Activated gamma-delta T cell (primary cell): ENCODE measurements at regions not wholly inside any gene's neighbourhood (a gene's known extent, or its start where the extent isn't known, plus 50 kb on each side); places are given as distances from the start of the nearest gene placed in this dataset.
"Not testable (repeated sequence)": the region's sequence is repeated elsewhere in the genome, so short reads cannot be mapped to it uniquely, and the experiment has no call there.

ENCODE experiments used
- DNase-seq: peaks from one replicate; lab custom pipeline; 2025; lab: John Stamatoyannopoulos, UW

DNA sequence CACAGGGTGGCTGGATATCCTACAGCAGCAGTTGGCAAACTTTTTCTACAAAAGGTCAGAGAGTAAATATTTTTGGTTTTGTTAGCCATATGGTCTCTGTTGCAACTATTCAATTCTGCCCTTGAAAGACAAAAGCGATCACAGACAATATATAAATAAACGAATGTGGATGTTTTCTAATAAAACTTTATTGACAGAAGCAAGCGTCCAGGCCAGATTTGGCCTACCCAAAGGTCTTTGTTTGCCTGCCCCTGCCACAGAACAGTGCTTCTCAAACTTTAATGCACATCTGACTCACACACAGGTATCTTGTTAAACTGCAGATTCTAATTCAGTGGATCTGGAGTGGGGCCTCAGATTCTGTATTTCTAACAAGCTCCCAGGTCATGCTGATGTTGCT is 621.4 kb upstream of the DIPK2B start:
- DNase-seq: no peak

GRCh38 chrX:45818913-45819312 is 618.2 kb upstream of the DIPK2B start:
- DNase-seq: no peak

DNA sequence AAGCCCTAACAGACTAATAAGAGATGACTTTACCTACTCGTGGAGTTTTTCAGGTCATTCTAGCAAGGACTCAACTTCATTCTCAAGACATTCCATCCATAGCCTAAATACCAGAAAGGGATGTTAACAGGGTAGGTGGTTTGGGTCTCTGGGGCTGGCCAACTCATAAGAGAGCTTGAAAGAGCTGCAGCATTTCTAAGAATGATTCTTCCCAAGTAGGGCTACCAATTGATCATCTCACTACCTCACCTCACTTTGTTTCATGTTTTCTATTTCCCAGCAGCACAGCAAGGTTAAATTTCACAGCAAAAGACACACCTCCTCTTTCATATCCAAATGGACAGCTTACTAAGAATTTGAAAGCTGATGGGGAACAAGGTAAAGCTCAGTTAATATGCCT is 614.8 kb upstream of the DIPK2B start:
- no peak for DNase-seq

GRCh38 chrX:45811326-45811725 is 610.6 kb upstream of the DIPK2B start:
- no peak for DNase-seq

DNA sequence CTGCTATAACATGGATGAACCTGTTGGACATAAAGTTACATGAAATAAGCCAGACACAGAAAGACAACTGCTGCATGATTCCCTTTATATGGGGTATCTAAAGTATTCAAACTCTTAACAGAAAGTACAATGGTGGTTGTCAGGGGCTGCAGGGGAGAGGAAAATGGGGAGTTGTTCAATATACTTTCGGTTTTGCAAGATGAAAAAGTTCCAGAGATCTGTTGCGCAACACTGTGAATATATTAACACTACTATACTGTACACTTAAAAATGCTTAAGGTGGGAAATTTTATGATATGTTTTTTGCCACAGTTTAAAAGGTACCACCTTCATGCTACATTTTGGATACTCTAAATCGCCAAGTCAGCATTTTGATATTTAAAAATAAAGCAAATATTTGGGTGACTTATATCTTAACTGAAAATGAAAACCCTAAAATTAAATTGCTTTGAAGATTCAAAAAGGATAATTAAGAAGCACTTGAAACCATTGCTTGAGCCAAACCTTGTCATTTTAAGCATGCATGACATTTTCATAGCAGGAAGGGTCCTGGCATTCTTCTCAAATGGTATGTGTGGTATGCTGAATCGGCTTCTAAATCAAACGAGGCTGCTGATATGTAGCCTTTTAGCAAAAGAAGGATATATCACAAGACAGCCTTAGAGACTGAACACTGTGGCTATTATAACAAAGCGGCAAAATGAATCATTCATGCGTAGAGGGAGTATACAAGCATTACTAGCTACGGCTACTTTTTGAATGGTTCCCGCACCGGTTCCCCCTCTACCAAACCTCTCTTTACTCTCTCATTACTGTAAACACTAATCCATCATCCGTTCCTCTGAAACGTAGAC is 607.1 kb upstream of the DIPK2B start:
- no peak for DNase-seq

DNA sequence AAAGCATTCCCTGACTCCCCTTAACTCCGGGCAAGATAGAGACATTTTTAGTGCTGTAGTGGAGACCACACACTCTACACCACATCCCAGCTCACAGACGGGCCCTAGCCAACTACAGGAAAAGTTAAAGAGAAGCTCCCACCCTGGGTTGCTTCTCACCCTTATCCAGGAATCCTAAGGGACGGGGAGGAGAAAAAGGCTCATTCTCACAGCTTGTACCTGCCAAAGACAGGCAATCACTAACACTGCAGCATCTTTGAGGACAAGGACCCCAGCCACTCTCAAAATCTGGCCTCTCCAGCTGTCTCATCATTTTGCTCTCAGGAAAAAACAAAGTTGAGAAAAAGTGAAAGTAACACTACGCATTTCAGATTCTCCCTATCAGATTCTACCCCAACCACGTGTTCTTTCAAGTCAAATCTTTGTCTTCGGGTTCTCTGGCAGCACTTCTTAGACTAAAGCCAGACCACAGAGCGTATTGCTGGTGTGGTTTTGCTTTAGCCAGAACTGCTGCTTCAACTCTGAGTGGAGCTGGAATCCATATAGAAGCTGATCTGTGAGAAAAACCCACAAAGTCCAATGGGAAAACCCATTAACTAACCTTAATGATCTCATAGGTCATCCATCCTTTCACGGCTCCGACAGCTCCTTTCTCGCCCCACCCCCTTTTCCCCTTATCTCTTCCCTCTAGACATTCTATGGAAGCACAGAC is 605.9 kb upstream of the DIPK2B start:
- DNase-seq: no peak

DNA sequence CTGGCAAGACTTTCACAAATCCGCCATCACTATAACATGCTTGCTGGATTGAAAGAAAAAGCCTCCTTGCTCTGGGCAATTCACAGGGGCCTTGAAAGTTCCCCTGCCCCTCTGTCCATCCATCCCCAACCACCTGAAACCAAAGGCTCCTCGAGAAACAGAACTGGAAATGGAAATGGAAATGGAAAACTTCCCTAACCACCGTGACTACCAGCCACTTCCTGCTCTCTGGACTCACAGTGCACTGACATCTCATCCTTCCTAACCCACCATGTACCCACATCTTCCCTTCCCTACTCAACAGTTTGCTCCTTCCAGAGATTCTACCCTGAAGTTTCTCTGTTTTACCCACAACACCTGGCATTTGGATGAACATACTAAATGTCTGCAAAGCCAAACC is 603.6 kb upstream of the DIPK2B start:
- no peak for DNase-seq

GRCh38 chrX:45803383-45803921 is 602.8 kb upstream of the DIPK2B start:
- DNase-seq: no peak

- DNase-seq: no peak
Measured at GRCh38 chrX:45801554-45801953, 600.9 kb upstream of the DIPK2B start.

- not testable (repeated sequence) for DNase-seq
Measured at GRCh38 chrX:45800746-45801453, 600.2 kb upstream of the DIPK2B start.

- DNase-seq: no peak
Measured at GRCh38 chrX:45799576-45799975, 598.9 kb upstream of the DIPK2B start.

- no peak for DNase-seq
Measured at GRCh38 chrX:45795546-45795945, 594.9 kb upstream of the DIPK2B start.

DNA sequence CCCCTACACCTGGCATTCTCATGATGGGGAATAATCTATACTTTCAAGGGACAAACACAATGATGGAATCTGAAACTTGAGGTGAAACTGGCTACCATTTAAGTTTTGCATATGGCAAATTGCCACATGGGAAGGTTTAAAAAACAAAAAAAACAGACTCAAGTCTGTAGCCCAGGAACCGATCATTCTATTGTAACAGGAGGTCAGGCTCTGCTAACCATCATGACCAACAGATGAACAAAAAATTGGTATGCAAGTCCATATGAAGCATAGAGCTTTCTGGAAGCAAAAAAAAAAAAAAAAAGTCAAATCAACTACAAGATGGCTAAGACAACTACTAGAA is 594.3 kb upstream of the DIPK2B start:
- DNase-seq: no peak

- no peak for DNase-seq
Measured at GRCh38 chrX:45794323-45794994, 593.8 kb upstream of the DIPK2B start.

- DNase-seq: no peak
Measured at GRCh38 chrX:45788941-45789348, 588.3 kb upstream of the DIPK2B start.

DNA sequence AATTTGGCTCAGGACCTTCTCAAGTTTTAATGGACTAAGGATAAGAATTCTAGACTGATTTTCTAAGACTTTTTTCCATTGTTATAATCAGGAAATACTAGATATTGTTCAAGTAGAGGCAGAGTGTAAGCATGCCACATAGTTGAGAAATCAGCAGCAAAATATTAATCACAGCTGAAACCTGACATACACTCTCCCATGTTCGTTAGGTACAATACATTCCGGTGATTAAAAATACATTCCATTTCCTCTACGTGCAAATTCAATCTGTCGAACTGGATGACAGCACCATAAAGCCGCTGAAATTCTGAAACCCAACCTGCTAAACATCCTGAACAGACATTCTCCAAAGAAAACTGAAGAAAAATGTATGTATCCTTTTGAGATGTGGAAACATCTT is 587.6 kb upstream of the DIPK2B start:
- no peak for DNase-seq

GRCh38 chrX:45784590-45784989 is 583.9 kb upstream of the DIPK2B start:
- DNase-seq: no peak

DNA sequence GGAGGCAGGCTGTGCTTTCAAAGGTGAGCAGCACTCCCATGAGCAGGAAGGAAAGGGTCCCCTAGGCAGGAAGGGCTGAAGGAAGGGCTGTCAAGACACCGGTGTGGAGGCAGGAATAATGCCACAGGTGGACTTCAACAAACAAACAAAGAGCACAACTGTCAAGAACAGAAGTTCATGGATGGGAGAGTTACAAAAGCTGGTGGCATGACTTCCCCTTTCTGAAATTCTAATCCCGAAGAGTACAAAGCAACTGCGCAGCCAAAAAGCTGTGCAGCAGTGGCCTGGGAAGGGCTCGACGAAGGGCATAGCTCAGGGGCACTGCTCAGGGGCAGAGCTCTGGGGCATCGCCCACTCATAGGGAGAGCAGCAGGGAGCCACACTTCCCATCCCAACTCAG is 582.3 kb upstream of the DIPK2B start:
- DNase-seq: no peak

GRCh38 chrX:45781901-45782553 is 581.4 kb upstream of the DIPK2B start:
- DNase-seq: no peak

DNA sequence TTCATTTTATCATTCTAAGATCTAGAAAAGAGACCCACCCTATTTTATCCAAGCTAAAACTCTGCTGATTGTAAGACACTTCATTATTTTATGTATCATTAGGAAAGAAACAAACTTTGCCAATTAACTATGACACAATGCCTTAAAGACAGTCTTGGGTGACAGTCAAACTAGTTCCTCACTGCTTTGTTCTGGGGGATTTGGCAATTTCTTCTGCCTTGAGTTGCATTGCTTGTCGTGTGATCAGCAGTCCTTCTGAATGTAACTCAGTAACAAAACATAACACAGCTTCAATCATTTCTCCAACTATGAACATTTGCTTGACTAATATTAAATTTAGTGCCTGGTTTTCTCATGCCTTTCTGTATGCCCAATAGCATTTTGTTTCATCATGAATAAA is 577.9 kb upstream of the DIPK2B start:
- no peak for DNase-seq

DNA sequence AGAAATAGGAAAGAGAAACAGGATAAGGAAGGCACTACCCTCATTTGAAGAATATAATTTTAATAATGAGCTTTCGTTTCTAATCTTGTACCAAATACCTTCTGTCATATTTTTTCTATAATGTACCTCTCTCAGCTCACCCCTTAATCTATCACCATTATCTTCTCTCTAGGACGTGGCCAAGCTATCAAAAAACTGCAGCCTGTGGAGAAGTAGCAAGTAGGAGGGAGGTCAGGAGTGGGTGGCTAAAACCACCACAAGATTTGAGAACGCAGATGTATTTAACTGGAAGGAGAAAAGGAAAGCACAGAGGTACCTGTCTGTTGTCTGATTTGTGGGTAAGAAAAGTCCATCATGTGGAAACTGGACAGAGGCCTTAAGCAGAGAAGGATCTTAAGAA is 576.7 kb upstream of the DIPK2B start:
- DNase-seq: no peak

DNA sequence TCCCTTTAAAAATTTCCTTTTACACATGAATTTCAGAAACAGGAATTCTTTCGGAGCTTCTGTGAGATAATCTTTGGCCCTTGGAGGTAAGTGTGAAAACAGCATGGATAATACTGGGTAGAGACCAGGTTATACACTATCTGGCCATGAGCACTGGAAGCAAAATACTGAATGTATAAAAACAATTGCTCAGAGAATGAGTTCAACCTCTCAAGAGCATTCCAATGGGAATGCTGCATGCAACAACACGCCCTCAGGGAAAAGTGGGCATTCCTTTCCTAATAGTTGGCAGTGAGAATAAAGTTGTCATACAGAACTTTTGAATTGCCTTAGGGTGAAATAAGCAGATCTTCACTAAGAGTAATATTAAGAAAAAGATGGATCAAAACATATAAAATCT is 574.8 kb upstream of the DIPK2B start:
- no peak for DNase-seq
